GM03348 (cell line): ENCODE measurements at regions not wholly inside any gene's neighbourhood (a gene's known extent, or its start where the extent isn't known, plus 50 kb on each side); places are given as distances from the start of the nearest gene placed in this dataset.

Experiments used
- DNase-seq: peaks from one replicate; pipeline ENCODE4 v3.0.0; 2012; ENCODE audit warnings: low spot score

DNA sequence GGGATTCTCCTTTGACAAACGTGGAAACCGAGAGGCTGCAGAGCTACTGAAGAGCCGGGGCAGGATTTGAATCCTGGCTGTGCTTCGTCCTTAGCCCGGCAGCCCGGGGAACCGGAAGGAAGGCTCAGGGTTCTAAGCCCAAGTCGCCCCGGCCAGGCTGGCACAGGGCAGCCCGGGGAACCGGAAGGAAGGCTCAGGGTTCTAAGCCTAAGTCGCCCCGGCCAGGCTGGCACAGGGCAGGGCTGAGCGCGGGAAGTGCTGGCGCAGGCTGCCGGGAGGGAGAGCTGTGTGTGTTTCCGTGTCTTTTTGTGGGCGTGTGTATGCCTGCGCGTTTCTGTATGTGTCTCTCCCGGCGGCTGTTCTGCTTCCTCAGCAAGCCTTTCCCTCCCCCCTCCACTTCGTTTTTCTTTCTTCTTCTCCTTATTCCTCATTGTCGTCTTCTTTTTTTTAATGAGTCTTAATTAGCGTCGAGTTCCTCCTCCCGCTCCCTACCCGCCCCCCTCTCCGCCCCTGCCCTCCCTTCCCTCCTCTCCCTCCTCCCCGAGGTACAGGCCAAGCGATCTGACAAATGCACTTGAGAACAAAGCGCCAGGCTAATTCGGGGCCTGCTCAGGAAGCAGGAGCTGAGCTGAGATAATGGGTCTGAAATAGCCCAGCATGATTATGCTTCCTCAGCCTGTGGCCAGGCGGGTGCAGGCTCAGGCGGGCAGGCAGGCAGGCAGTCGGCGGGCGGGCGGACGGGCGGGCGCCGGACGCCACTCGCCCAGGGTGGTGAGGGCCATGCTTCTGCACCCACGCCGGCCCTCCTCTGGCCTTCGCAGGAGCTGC is 65.9 kb downstream of the EFNB1 start:
- peak; percentile 58 for DNase-seq

DNA sequence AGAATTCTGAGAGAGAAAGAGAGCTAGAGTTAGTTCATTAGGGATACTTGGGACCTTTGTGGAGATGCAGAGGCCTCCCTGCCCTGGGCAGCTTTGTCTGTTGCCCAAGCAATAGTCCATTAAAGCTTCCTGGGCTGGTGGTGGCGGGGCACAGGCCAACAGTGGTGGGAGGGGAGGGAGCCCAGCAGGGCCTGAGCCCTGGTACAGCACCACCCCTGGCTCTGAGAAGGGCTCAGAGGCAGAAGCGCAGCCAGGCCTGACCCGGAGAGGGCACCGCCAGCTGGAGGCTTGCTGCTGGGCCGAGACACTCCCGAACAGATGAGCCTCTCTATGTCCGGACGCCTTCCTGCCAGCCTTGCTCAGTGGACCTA is 65.3 kb downstream of the EFNB1 start:
- DNase-seq: peak; percentile 7

DNA sequence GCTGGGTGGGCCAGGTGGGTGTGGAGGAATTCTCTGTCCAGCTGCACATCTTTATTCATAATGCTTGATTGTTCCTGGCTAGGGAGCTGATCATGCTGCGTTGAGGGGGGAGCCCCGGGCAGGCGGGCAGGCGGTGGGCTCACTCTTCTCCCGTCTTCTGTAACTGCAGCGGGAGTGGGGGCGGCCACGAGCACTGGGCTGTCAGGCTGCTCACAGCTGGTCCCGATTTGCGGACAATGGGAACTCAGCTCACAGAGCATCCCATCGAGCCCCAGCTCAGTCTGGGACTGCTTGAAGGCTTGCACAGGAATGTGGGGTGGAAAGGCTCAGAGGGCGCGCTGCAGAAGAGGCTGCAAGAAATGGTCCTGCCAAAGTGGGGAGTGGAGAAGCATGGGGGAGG is 63.8 kb downstream of the EFNB1 start:
- DNase-seq: no peak

DNA sequence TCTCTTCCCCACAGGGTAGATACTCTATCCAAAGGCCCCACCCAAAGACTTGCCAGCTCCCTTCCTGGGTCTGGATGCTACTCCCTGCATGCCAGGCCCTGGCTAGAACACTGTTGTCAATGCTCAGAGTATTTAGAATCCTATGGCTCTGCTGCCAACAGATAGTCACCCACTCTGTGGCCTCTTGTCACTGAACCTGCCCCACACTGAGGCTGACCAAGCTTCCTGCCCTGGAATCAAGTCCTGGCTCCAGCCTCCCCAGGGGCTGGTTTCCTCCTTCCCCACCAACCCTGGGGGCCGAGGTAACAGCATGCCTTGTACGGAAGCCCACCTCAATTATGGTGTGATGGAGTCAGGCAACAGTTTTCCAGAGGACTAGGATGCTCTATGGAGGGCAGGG is 63.3 kb downstream of the EFNB1 start:
- DNase-seq: no peak
